ENCODE measurements at regions not wholly inside any gene's neighbourhood (a gene's known extent, or its start where the extent isn't known, plus 50 kb on each side); places are given as distances from the start of the nearest gene placed in this dataset.

DNA sequence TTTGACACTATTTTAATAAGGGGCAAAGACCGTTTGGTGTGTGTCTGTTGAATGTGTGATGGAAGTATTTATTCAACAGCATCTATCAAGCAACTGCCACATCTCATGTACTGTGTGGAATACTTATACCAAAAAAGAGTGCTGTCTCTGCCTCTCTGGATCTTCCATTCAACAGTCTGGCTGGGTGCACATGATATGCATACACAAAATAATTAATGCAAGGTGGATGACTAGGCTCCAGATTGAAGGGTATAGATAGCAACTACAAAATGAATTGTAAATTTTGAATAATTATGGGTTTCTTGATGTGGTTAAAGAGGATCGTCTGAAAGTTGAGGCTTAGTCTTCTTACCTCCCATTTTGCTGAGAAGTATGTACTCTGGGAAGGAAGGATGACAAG, 145.9 kb upstream of the OTX2 start:
- TF ChIP-seq, protein P1, sequence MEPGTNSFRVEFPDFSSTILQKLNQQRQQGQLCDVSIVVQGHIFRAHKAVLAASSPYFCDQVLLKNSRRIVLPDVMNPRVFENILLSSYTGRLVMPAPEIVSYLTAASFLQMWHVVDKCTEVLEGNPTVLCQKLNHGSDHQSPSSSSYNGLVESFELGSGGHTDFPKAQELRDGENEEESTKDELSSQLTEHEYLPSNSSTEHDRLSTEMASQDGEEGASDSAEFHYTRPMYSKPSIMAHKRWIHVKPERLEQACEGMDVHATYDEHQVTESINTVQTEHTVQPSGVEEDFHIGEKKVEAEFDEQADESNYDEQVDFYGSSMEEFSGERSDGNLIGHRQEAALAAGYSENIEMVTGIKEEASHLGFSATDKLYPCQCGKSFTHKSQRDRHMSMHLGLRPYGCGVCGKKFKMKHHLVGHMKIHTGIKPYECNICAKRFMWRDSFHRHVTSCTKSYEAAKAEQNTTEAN (CRISPR knock-in tag; IDR thresholded peaks at IDR 0.05), result no peak
- TF ChIP-seq NR3C1 (CRISPR knock-in tag; conservative IDR thresholded peaks at IDR 0.05; ENCODE audit: low read depth) (no peak), ZNF138 (CRISPR knock-in tag; conservative IDR thresholded peaks at IDR 0.05) (no peak), GABPB1 (CRISPR knock-in tag; IDR thresholded peaks at IDR 0.05) (no peak), TCF7 (CRISPR knock-in tag; IDR thresholded peaks at IDR 0.05; ENCODE audit: low read depth) (no peak), SMAD4 (CRISPR knock-in tag; IDR thresholded peaks at IDR 0.05) (no peak), NFE2L1 (CRISPR knock-in tag; IDR thresholded peaks at IDR 0.05) (no peak), ESRRA (CRISPR knock-in tag; IDR thresholded peaks at IDR 0.05; ENCODE audit: borderline replicate concordance) (no peak), CBFB (CRISPR knock-in tag; IDR thresholded peaks at IDR 0.05; ENCODE audit: low read depth) (no peak)
- TF ChIP-seq, protein P2, sequence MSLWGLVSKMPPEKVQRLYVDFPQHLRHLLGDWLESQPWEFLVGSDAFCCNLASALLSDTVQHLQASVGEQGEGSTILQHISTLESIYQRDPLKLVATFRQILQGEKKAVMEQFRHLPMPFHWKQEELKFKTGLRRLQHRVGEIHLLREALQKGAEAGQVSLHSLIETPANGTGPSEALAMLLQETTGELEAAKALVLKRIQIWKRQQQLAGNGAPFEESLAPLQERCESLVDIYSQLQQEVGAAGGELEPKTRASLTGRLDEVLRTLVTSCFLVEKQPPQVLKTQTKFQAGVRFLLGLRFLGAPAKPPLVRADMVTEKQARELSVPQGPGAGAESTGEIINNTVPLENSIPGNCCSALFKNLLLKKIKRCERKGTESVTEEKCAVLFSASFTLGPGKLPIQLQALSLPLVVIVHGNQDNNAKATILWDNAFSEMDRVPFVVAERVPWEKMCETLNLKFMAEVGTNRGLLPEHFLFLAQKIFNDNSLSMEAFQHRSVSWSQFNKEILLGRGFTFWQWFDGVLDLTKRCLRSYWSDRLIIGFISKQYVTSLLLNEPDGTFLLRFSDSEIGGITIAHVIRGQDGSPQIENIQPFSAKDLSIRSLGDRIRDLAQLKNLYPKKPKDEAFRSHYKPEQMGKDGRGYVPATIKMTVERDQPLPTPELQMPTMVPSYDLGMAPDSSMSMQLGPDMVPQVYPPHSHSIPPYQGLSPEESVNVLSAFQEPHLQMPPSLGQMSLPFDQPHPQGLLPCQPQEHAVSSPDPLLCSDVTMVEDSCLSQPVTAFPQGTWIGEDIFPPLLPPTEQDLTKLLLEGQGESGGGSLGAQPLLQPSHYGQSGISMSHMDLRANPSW (CRISPR knock-in tag; conservative IDR thresholded peaks at IDR 0.05; ENCODE audit: low read depth), result no peak
- TF ChIP-seq, protein P3, sequence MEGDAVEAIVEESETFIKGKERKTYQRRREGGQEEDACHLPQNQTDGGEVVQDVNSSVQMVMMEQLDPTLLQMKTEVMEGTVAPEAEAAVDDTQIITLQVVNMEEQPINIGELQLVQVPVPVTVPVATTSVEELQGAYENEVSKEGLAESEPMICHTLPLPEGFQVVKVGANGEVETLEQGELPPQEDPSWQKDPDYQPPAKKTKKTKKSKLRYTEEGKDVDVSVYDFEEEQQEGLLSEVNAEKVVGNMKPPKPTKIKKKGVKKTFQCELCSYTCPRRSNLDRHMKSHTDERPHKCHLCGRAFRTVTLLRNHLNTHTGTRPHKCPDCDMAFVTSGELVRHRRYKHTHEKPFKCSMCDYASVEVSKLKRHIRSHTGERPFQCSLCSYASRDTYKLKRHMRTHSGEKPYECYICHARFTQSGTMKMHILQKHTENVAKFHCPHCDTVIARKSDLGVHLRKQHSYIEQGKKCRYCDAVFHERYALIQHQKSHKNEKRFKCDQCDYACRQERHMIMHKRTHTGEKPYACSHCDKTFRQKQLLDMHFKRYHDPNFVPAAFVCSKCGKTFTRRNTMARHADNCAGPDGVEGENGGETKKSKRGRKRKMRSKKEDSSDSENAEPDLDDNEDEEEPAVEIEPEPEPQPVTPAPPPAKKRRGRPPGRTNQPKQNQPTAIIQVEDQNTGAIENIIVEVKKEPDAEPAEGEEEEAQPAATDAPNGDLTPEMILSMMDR (IDR thresholded peaks at IDR 0.05), result no peak
- TF ChIP-seq, protein P4, sequence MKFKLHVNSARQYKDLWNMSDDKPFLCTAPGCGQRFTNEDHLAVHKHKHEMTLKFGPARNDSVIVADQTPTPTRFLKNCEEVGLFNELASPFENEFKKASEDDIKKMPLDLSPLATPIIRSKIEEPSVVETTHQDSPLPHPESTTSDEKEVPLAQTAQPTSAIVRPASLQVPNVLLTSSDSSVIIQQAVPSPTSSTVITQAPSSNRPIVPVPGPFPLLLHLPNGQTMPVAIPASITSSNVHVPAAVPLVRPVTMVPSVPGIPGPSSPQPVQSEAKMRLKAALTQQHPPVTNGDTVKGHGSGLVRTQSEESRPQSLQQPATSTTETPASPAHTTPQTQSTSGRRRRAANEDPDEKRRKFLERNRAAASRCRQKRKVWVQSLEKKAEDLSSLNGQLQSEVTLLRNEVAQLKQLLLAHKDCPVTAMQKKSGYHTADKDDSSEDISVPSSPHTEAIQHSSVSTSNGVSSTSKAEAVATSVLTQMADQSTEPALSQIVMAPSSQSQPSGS (CRISPR knock-in tag; IDR thresholded peaks at IDR 0.05; ENCODE audit: borderline replicate concordance, low read depth), result no peak
- TF ChIP-seq, protein P5, sequence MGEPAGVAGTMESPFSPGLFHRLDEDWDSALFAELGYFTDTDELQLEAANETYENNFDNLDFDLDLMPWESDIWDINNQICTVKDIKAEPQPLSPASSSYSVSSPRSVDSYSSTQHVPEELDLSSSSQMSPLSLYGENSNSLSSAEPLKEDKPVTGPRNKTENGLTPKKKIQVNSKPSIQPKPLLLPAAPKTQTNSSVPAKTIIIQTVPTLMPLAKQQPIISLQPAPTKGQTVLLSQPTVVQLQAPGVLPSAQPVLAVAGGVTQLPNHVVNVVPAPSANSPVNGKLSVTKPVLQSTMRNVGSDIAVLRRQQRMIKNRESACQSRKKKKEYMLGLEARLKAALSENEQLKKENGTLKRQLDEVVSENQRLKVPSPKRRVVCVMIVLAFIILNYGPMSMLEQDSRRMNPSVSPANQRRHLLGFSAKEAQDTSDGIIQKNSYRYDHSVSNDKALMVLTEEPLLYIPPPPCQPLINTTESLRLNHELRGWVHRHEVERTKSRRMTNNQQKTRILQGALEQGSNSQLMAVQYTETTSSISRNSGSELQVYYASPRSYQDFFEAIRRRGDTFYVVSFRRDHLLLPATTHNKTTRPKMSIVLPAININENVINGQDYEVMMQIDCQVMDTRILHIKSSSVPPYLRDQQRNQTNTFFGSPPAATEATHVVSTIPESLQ (CRISPR knock-in tag; IDR thresholded peaks at IDR 0.05), result no peak
- TF ChIP-seq, protein P6, sequence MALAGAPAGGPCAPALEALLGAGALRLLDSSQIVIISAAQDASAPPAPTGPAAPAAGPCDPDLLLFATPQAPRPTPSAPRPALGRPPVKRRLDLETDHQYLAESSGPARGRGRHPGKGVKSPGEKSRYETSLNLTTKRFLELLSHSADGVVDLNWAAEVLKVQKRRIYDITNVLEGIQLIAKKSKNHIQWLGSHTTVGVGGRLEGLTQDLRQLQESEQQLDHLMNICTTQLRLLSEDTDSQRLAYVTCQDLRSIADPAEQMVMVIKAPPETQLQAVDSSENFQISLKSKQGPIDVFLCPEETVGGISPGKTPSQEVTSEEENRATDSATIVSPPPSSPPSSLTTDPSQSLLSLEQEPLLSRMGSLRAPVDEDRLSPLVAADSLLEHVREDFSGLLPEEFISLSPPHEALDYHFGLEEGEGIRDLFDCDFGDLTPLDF (CRISPR knock-in tag; IDR thresholded peaks at IDR 0.05), result no peak

All from WTC11 (cell line).